ENCODE measurements at regions not wholly inside any gene's neighbourhood (a gene's known extent, or its start where the extent isn't known, plus 50 kb on each side); places are given as distances from the start of the nearest gene placed in this dataset.

- ChIA-PET CTCF (no interaction called here), POLR2A (no interaction called here)
- TF ChIP-seq CTCF (IDR thresholded peaks at IDR 0.05; ENCODE audit: insufficient read depth, low read depth, low read length): no peak
- Histone ChIP-seq H3K27me3 (ENCODE audit: control insufficient read depth, insufficient read depth, low read length) (no peaks in the 10 kb centered on the region), H3K36me3 (ENCODE audit: control insufficient read depth, insufficient read depth, low read length) (no peaks in the 10 kb centered on the region), H3K4me3 (ENCODE audit: low read depth, low read length) (no peak overlapping the region)
- peak; percentile 52 for DNase-seq (ENCODE audit: low read depth)
These were observed 175.7 kb upstream of the UBL3 start for GRCh38 chr13:30026093-30026492.

- H3K27me3 ChIP-seq (ENCODE audit: control insufficient read depth, insufficient read depth, low read length): no peaks in the 10 kb centered on the region
- no peak for TF ChIP-seq CTCF (IDR thresholded peaks at IDR 0.05; ENCODE audit: insufficient read depth, low read depth, low read length)
- H3K4me3 ChIP-seq (ENCODE audit: low read depth, low read length): no peak overlapping the region
- CTCF ChIA-PET: no interaction called here
- POLR2A ChIA-PET: no interaction called here
- no peak for DNase-seq (ENCODE audit: low read depth)
- no peaks in the 10 kb centered on the region for H3K36me3 ChIP-seq (ENCODE audit: control insufficient read depth, insufficient read depth, low read length)
These were observed 174.9 kb upstream of the UBL3 start for GRCh38 chr13:30025351-30025750.

- no peak for TF ChIP-seq CTCF (IDR thresholded peaks at IDR 0.05; ENCODE audit: insufficient read depth, low read depth, low read length)
These were observed 173.9 kb upstream of the UBL3 start for GRCh38 chr13:30024125-30024865.

GRCh38 chr13:30023196-30023895 lies 172.9 kb upstream of the UBL3 start:
- DNase-seq (ENCODE audit: low read depth): no peak
- Histone ChIP-seq H3K4me3 (ENCODE audit: low read depth, low read length) (no peak overlapping the region), H3K27me3 (ENCODE audit: control insufficient read depth, insufficient read depth, low read length) (no peaks in the 10 kb centered on the region), H3K36me3 (ENCODE audit: control insufficient read depth, insufficient read depth, low read length) (no peaks in the 10 kb centered on the region)
- no peak for TF ChIP-seq CTCF (IDR thresholded peaks at IDR 0.05; ENCODE audit: insufficient read depth, low read depth, low read length)
- ChIA-PET CTCF (no interaction called here), POLR2A (no interaction called here)

More at GRCh38 chr13:30024125-30024865, 173.9 kb upstream of the UBL3 start:
- H3K4me3 ChIP-seq (ENCODE audit: low read depth, low read length): no peak overlapping the region
- POLR2A ChIA-PET: no interaction called here
- H3K27me3 ChIP-seq (ENCODE audit: control insufficient read depth, insufficient read depth, low read length): no peaks in the 10 kb centered on the region
- CTCF ChIA-PET: no interaction called here
- H3K36me3 ChIP-seq (ENCODE audit: control insufficient read depth, insufficient read depth, low read length): no peaks in the 10 kb centered on the region
- no peak for DNase-seq (ENCODE audit: low read depth)

GRCh38 chr13:30022796-30023195 lies 172.4 kb upstream of the UBL3 start:
- no peak for TF ChIP-seq CTCF (IDR thresholded peaks at IDR 0.05; ENCODE audit: insufficient read depth, low read depth, low read length)
- H3K27me3 ChIP-seq (ENCODE audit: control insufficient read depth, insufficient read depth, low read length): no peaks in the 10 kb centered on the region
- H3K4me3 ChIP-seq (ENCODE audit: low read depth, low read length): no peak overlapping the region
- H3K36me3 ChIP-seq (ENCODE audit: control insufficient read depth, insufficient read depth, low read length): no peaks in the 10 kb centered on the region
- DNase-seq (ENCODE audit: low read depth): no peak
- CTCF ChIA-PET: no interaction called here
- POLR2A ChIA-PET: no interaction called here

All from BJ (cell line).